B cell (primary cell): ENCODE measurements at regions not wholly inside any gene's neighbourhood (a gene's known extent, or its start where the extent isn't known, plus 50 kb on each side); places are given as distances from the start of the nearest gene placed in this dataset.

Experiments
- ATAC-seq: fragments of 200-7000 bp; cut with Tn5 transposase; one replicate; pipeline ENCODE4 v1.10.0; 2021; ENCODE audit warnings: low read depth, mild to moderate bottlenecking, moderate number of reproducible peaks, moderate library complexity
- CTCF ChIA-PET: fragments of 350-600 bp; sonication (Branson Sonifier 250); formaldehyde crosslinking; loops from one replicate; lab custom pipeline; 2021; ENCODE audit warnings: antibody characterized with exemption, inconsistent platforms; lab: Charles Lee
- POLR2A ChIA-PET: fragments of 350-600 bp; sonication (Branson Sonifier 250); formaldehyde crosslinking; loops from one replicate; lab custom pipeline; 2021; ENCODE audit warnings: antibody characterized with exemption; lab: Charles Lee
- DNase-seq: peaks from one replicate; pipeline ENCODE4 v3.0.0; 2013
- H2AFZ ChIP-seq: 2 replicates; pipeline ENCODE4 v1.6.1; 2012; ENCODE audit warnings: mild to moderate bottlenecking, low read depth, low read length; ENCODE audit not compliant: insufficient read depth, poor library complexity, severe bottlenecking
- H3K27ac ChIP-seq, 2 donors: 1 replicate in 1 of 2; 2 replicates in 1 of 2; pipeline ENCODE4 v1.5.1; 2012 to 2013; ENCODE audit warnings: low read length in 2 of 2, mild to moderate bottlenecking in 2 of 2, moderate library complexity in 1 of 2
- H3K27me3 ChIP-seq, 4 experiments: fragments of 200-600 bp in 1 of 4; sonication (generic) in 1 of 4; replicated peaks in 1 of 4; 1 replicate in 2 of 4; 2 replicates in 2 of 4; pipeline versions ENCODE4 v1.6.1 to v1.7.0; 2013 to 2016; ENCODE audit warnings: low read length in 3 of 4, mild to moderate bottlenecking in 2 of 4, mixed read lengths in 1 of 4, moderate library complexity in 1 of 4; ENCODE audit not compliant: insufficient read depth in 4 of 4, control insufficient read depth in 3 of 4; ENCODE audit errors: control extremely low read depth in 1 of 4
- H3K36me3 ChIP-seq, 2 experiments: replicated peaks in 1 of 2; 1 replicate in 1 of 2; 2 replicates in 1 of 2; pipeline versions ENCODE4 v1.6.1 to v1.7.1; 2013; ENCODE audit warnings: low read length in 1 of 2; ENCODE audit not compliant: insufficient read depth in 2 of 2, control insufficient read depth in 1 of 2; ENCODE audit errors: control extremely low read depth in 1 of 2, extremely low read depth in 1 of 2
- H3K4me1 ChIP-seq, 2 donors: fragments of 200-600 bp in 1 of 2; sonication (generic) in 1 of 2; 1 replicate in 1 of 2; 2 replicates in 1 of 2; pipeline versions ENCODE4 v1.5.1 to v1.6.1; 2013 to 2017; ENCODE audit warnings: low read length in 2 of 2; ENCODE audit not compliant: control insufficient read depth in 2 of 2, insufficient read depth in 2 of 2
- H3K4me2 ChIP-seq: replicated peaks from 2 replicates; pipeline ENCODE3; 2012; ENCODE audit warnings: mild to moderate bottlenecking, low read depth, low read length; ENCODE audit not compliant: poor library complexity, severe bottlenecking
- H3K4me3 ChIP-seq, 5 experiments: fragments of 200-600 bp in 1 of 5; sonication (generic) in 1 of 5; 1 replicate in 3 of 5; 2 replicates in 2 of 5; pipeline versions ENCODE4 v1.5.1 to v1.7.0; 2011 to 2016; ENCODE audit warnings: low read length in 4 of 5, mild to moderate bottlenecking in 4 of 5, low read depth in 2 of 5, control low read depth in 1 of 5, moderate library complexity in 1 of 5; ENCODE audit not compliant: insufficient read depth in 1 of 5; ENCODE audit errors: control extremely low read depth in 1 of 5, extremely low read depth in 1 of 5
- H3K79me2 ChIP-seq: fragments of 200-600 bp; sonication (generic); one replicate; pipeline ENCODE4 v1.6.0; 2016; ENCODE audit warnings: low read length; ENCODE audit not compliant: control insufficient read depth, insufficient read depth
- H3K9ac ChIP-seq: fragments of 200-600 bp; sonication (generic); 2 replicates; pipeline ENCODE4 v1.6.1; 2017; ENCODE audit warnings: mild to moderate bottlenecking, low read length, moderate library complexity
- H3K9me3 ChIP-seq, 3 donors: one replicate each; pipeline versions ENCODE4 v1.6.1 to v1.7.1; 2013; ENCODE audit warnings: low read length in 2 of 3; ENCODE audit not compliant: control insufficient read depth in 2 of 3, insufficient read depth in 1 of 3; ENCODE audit errors: control extremely low read depth in 1 of 3
- H4K20me1 ChIP-seq: 2 replicates; pipeline ENCODE4 v1.6.0; 2012; ENCODE audit warnings: mild to moderate bottlenecking, low read length; ENCODE audit not compliant: insufficient read depth, control insufficient read depth, poor library complexity, severe bottlenecking
- H3K27ac Mint-ChIP-seq: one replicate; pipeline ENCODE4 v1.8.0; 2021; ENCODE audit warnings: mixed read lengths
- H3K27me3 Mint-ChIP-seq: one replicate; pipeline ENCODE4 v1.8.0; 2021; ENCODE audit warnings: mixed read lengths
- H3K4me1 Mint-ChIP-seq: one replicate; pipeline ENCODE4 v1.8.0; 2021; ENCODE audit warnings: mixed read lengths
- H3K4me3 Mint-ChIP-seq: one replicate; pipeline ENCODE4 v1.8.0; 2021; ENCODE audit warnings: mixed read lengths
- H3K9me3 Mint-ChIP-seq: one replicate; pipeline ENCODE4 v1.8.0; 2022; ENCODE audit warnings: mixed read lengths; ENCODE audit not compliant: insufficient read depth
- EZH2 ChIP-seq: IDR thresholded peaks from 2 replicates; pipeline ENCODE4 v1.6.1; 2012; ENCODE audit warnings: borderline replicate concordance, low read depth, mild to moderate bottlenecking, moderate library complexity, low read length; ENCODE audit not compliant: insufficient read depth, poor library complexity, severe bottlenecking
- WGBS: methylation state at CpG from one replicate; pipeline ENCODE4 v1.1.5; 2013; ENCODE audit warnings: missing lambda C conversion rate; ENCODE audit not compliant: insufficient coverage; 5-methylcytosine and 5-hydroxymethylcytosine counted together
- intact Hi-C: fragments of 100-400 bp; cut with micrococcal nuclease; formaldehyde crosslinking; loops from one replicate; pipeline ENCODE4 v1.10.0; 2022
- TF ChIP-seq, protein P1 (sequence below): fragments of 200-600 bp; IDR thresholded peaks from one replicate; pipeline ENCODE4 v1.8.0; 2022; ENCODE audit warnings: antibody characterized with exemption, mild to moderate bottlenecking

DNA sequence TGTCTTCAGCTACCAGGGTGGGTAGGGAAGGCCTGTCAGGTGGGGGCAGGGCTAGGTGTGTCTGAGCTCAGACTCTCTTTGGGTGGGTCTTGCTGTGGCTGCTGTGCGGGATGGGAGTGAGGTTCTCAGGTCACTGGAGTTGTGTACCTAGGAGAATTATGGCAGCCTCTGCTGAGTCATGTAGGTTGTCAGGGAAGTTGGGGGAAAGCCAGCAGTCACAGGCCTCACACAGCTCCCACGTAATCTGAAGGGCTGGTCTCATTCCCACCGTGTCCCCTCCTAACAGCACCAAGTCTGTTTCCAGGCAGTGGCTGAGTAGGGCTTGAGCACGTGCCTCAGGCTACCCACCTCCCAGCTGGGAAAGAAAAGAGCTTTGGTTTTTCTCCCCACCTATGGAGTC is 67.0 kb downstream of the CHCHD4 start:
- Mint-ChIP-seq H3K4me1 (no peaks in the 10 kb centered on the region), H3K27ac (no peak overlapping the region), H3K9me3 (peaks cover 2% of the 10 kb centered on the region), H3K27me3 (peaks cover 17% of the 10 kb centered on the region), H3K4me3 (no peak overlapping the region)
- no peak overlapping the region for H3K4me3 ChIP-seq
- H2AFZ ChIP-seq: no peak overlapping the region
- WGBS: 77% methylated on average over 3 of the region's 4 CpGs
- no peak for ATAC-seq
- intact Hi-C loops: no loop called here
- H3K4me2 ChIP-seq: no peak overlapping the region
- H3K4me1 ChIP-seq: no peaks in the 10 kb centered on the region
- H3K79me2 ChIP-seq: no peaks in the 10 kb centered on the region
- no peak overlapping the region for H3K9ac ChIP-seq
- H3K36me3 ChIP-seq: no peaks in the 10 kb centered on the region
- DNase-seq: no peak
- ChIA-PET POLR2A (no interaction called here), CTCF (no interaction called here)
- H3K27ac ChIP-seq: no peak overlapping the region
- H3K27me3 ChIP-seq: no peaks in the 10 kb centered on the region
- TF ChIP-seq, protein P1, sequence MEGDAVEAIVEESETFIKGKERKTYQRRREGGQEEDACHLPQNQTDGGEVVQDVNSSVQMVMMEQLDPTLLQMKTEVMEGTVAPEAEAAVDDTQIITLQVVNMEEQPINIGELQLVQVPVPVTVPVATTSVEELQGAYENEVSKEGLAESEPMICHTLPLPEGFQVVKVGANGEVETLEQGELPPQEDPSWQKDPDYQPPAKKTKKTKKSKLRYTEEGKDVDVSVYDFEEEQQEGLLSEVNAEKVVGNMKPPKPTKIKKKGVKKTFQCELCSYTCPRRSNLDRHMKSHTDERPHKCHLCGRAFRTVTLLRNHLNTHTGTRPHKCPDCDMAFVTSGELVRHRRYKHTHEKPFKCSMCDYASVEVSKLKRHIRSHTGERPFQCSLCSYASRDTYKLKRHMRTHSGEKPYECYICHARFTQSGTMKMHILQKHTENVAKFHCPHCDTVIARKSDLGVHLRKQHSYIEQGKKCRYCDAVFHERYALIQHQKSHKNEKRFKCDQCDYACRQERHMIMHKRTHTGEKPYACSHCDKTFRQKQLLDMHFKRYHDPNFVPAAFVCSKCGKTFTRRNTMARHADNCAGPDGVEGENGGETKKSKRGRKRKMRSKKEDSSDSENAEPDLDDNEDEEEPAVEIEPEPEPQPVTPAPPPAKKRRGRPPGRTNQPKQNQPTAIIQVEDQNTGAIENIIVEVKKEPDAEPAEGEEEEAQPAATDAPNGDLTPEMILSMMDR: no peak
- no peaks in the 10 kb centered on the region for H4K20me1 ChIP-seq
- peaks cover 0 to 6% (median 2%) of the 10 kb centered on the region in 3 donors for H3K9me3 ChIP-seq

GRCh38 chr3:14047841-14048240 is 76.8 kb downstream of the CHCHD4 start:
- H3K27ac Mint-ChIP-seq: no peak overlapping the region
- intact Hi-C loops: no loop called here
- no peak overlapping the region for H2AFZ ChIP-seq
- H3K9ac ChIP-seq: no peak overlapping the region
- H3K36me3 ChIP-seq: no peaks in the 10 kb centered on the region
- peaks cover 0 to 7% (median 2%) of the 10 kb centered on the region in 4 experiments for H3K27me3 ChIP-seq
- H3K27me3 Mint-ChIP-seq: peaks cover 53% of the 10 kb centered on the region
- no peak overlapping the region for H3K27ac ChIP-seq
- no peaks in the 10 kb centered on the region for H3K9me3 ChIP-seq
- H3K79me2 ChIP-seq: no peaks in the 10 kb centered on the region
- H3K4me3 Mint-ChIP-seq: no peak overlapping the region
- no peaks in the 10 kb centered on the region for H3K4me1 ChIP-seq
- no peak for DNase-seq
- no peak for ATAC-seq
- no peak overlapping the region for H3K4me3 ChIP-seq
- no peaks in the 10 kb centered on the region for H4K20me1 ChIP-seq
- TF ChIP-seq, protein P1: no peak
- TF ChIP-seq EZH2: no peak
- H3K4me1 Mint-ChIP-seq: no peaks in the 10 kb centered on the region
- H3K9me3 Mint-ChIP-seq: no peaks in the 10 kb centered on the region
- H3K4me2 ChIP-seq: no peak overlapping the region
- ChIA-PET POLR2A (no interaction called here), CTCF (no interaction called here)
